SKM-1 (cell line): ENCODE measurements at regions not wholly inside any gene's neighbourhood (a gene's known extent, or its start where the extent isn't known, plus 50 kb on each side); places are given as distances from the start of the nearest gene placed in this dataset.
"Not testable (repeated sequence)": the region's sequence is repeated elsewhere in the genome, so short reads cannot be mapped to it uniquely, and the experiment has no call there.

Experiments
- DNase-seq: peaks from one replicate; lab custom pipeline; 2025; ENCODE audit not compliant: unreplicated experiment; lab: John Stamatoyannopoulos, UW

DNA sequence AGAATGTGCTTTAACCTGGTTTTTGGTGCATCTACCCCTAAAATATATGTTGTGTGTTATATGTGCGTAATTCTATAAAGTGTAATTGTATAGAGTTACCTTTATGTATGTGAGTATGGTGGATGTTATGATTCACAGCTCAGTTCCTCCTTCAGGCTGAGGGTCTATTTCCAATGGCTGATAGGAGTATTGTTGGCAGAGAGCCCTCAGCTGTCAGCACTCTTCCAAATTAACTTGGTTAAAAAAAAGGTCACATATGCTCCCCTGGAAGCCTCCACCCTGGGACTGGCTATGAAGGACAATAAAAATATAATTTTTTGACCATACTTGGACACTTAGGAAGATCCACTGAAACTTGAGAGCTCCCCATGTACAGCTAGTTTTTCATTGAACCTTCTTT, 250.4 kb upstream of the CDH12 start:
- no peak for DNase-seq

DNA sequence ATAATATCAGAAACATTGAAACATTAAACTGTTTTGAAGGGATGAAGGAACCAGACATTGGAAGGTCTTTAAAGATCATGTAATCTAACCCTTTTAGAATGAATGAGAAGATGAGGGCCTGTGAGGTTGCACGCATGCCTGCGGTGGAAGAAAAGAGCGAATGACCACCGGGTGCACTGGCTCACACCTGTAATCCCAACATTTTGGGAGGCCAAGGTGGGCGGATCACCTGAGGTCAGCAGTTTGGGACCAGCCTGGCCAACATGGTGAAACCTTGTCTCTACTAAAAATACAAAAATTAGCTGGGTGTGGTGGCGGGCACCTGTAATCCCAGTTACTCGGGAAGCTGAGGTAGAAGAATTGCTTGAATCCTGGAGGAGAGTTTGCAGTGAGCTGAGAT, 242.3 kb upstream of the CDH12 start:
- DNase-seq, result not testable (repeated sequence)

DNA sequence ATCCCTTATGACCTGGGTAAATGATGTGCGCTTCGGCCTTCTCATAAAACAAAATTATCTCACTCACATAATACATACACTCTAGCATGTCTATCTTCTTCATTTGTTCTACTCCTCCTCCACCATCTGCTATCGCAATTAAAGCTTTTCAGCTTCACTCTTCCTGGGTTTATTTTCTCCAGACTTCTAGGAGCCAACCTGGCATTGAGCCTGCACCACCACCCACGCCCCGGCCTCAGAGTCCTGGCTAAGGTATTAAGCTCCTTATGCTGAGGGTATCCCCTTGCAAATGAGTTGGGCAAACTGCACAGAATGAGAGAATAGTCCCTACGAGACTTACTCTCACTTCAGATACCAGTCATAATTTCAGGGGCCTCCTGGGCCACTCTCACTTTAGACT, 236.1 kb upstream of the CDH12 start:
- no peak for DNase-seq

DNA sequence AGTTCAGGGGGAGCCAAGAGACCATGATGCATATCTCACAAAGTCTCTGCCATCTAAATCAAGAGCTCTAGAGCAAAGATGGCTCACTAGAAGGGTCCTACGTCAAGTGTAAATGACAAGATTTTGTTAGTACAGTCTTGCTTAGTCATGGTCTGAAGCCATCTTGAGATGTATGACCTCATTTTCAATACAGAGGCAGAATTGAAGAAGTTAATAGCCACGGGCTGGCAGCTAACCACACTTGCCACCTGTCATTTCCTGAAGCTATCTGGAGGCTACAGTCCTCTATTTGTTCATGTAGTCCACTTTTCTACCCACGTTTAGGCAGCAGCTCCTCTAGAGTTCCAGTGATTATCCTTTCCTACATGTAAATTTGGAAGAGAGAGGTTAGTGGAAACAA, 231.7 kb upstream of the CDH12 start:
- no peak for DNase-seq

DNA sequence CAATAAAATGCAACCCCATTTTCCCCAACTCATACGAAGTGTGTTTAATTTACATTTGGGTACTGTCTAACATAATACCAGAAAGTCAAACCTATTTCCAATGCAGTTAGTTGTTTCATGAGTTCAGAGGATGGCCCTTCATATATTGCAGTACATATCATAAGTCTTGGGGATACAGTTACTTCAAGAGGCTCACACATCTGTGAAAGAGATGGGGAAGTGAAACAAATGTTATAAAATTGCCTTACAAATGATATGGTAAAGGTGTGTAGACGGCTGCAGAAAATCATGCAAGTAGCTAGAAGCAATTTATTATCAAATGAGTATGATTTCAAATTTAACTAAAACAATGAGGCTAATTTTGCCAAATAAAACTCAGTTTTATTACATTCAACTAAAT, 219.0 kb upstream of the CDH12 start:
- DNase-seq, result no peak

DNA sequence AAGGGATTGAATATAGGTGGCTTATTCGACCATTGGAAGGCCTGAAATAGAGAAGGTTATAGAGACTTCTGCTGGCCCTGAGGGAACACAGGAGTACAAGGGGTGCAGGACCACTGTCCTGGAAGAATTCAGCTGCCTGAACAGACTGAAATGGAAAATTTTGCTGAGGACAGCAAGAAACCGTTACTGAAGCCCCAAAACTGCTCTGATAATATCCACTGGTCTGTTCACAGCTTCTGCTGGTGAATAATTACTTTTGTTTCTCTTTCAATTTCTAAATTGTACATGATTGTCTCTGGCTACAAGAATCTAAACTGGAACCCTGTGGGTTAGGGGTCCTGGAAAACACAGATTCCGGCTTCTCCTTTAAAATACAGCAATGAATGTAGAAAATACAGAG, 218.5 kb upstream of the CDH12 start:
- DNase-seq, result no peak

DNA sequence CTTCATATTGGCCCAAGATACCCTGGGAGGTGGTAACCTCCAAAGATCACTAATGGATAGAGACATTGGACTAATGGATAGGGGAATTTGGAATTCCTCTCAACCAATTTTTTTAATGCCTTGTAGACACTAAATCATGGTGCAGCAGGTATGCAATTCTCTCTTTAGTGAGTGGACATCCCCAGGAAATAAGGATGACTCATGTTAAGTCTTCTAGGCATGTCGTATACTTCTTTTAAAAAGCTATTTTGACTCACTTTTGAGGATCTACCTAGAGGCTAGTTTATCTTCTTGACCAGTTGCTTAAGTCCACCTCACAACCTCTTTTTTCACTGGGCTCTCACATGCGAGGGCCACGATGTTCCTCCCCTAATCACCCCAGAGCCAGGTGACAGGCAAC, 211.6 kb upstream of the CDH12 start:
- DNase-seq, result no peak

DNA sequence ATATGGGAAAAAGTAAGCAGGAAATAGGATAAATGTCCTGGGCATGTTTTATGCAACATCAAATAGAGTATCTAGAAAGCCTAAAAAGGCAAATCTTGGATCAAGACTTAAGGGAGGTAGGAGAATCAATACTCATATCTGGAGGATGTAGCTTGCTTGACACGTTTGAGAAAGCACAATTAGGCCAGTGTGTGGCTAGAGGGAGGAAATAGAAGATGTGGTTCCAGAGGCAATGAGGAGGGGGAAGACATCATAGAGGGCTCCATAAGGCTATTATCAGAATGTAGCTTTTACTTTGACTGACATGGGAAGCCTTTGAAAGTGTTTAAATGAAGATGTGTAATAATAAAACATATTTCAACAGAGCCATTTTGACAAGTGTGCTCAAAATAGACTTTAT, 200.7 kb upstream of the CDH12 start:
- DNase-seq, result no peak

DNA sequence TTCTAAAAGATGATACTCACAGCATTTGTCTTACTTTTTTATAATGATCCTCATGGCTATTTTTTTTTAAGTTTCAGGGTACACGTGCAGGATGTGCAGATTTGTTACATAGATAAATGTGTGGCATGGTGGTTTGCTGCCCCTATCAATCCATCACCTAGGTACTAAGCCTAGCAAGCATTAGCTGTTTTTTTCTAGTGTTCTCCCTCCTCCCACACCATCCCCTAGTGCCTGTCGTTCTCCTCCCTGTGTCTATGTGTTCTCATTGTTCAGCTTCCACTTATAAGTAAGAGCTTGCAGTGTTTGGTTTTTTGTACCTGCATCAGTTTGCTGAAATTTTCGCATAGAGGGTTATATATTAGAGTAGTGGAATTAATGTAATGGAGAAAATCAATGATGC, 189.1 kb upstream of the CDH12 start:
- DNase-seq, result no peak

DNA sequence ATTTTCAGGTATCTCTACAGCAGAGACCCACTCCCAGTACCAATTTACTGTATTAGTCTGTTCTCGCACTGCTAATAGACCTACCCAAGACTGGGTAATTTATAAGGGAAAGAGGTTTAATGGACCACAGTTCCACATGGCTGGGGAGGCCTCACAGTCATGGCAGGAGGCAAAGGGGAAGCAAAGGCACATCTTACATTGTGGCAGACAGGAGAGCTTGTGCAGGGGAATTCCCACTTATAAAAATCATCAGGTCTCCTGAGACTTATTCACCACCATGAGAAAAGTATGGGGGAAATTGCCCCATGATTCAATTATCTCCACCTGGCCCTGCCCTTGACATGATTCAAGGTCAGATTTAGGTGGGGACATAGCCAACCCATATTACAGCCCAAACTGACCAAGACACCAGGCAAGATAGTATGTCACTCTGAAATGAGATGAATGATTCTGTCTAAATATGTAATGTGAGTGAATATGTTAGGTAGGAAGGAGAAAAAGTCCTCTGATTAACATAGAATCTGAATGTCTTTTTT, 182.5 kb upstream of the CDH12 start:
- no peak for DNase-seq

DNA sequence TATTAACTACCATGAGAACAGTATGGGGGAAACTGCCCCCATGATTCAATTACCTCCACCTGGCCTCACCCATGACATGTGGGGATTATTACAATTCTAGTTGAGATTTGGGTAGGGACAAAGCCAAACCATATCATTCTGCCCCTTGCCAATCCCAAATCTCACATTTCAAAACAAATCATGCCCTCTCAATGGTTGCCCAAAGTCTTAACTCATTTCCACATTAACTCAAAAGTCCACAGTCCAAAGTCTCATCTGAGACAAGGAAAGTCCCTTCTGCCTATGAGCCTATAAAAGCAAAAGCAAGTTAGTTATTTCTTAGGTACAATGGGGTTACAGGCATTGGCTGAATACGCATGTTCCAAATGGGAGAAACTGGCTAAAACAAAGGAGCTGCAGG, 180.7 kb upstream of the CDH12 start:
- DNase-seq, result no peak

DNA sequence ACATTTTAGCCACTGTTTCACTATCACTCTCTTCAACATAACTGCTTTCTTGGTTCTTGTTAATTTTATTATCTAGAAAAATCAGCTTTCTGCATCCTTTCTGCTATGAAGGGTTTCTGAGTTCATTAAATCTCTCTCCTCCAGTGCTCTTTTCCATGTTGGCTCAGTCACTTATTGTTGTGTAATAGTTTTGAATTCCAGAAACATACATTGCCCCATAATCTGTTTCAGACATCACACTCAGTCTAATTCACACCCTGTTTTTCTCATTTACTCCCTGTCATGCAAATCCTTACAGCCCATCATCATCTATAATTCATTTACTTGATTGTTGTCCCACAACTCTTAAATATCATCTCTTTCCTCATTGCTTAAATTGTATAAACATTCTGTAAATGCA, 176.1 kb upstream of the CDH12 start:
- no peak for DNase-seq

DNA sequence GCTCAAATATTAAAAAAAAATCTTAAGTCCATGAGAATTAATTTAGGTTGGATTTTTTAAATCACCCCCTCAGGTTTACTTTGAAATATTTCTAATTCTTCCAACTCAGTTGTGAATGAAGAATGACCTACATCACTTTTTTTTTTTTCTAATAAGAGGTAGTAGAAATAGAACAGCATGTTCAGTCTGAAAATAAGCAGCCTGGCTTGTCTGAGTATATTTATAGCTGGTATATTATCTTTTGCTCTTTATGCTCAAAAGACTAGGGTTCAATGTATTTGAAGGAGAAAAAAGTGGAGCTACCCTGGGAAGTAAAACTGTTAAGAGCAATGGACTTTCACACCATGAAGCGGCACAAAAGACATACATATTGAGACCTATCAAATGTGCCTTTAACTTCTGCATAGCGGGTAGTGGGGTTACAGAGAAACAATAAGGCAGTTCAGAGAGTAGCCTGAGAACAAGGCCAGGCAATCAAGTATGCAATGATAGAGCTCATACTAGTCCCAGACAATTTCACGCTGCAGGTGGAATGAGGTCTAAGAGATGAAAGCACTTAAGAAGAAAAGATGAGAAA, 175.4 kb upstream of the CDH12 start:
- no peak for DNase-seq

DNA sequence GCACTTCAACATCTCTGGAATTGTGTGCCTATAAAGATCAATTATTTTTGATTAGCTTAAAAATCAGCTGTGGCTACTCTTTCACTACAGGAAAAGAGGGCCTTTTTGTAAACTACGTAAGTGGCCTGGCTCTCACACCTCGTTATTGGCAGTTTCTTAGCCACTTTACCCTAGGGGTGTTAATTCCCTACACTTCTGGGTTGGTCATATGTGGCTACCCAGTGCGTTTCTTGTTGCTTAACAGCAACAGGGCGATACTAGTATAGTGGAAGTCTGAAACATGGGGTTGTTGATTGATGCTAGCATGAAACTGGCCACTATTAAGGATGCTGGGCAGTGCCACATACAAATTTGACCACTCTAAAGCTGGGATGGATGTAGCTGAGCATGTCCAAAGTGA, 174.7 kb upstream of the CDH12 start:
- no peak for DNase-seq

DNA sequence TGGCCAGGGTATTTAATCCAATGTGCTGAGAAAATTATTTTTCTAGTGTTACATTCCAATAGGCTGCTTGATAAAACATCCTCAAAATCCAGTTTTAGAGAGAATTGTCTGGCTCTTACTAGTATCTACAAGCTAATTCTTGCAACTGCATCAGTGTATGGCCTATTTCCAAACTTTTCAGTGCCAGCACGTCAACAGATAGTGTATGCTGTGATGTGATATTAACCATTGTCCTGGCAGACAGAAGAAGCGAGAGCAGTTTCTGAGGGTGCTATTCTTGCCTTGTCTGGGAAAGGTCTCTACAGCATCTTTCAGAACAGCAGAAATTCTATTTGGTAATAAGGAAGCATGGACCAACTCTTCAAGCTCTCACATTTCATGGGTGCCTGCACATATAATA, 174.2 kb upstream of the CDH12 start:
- no peak for DNase-seq

DNA sequence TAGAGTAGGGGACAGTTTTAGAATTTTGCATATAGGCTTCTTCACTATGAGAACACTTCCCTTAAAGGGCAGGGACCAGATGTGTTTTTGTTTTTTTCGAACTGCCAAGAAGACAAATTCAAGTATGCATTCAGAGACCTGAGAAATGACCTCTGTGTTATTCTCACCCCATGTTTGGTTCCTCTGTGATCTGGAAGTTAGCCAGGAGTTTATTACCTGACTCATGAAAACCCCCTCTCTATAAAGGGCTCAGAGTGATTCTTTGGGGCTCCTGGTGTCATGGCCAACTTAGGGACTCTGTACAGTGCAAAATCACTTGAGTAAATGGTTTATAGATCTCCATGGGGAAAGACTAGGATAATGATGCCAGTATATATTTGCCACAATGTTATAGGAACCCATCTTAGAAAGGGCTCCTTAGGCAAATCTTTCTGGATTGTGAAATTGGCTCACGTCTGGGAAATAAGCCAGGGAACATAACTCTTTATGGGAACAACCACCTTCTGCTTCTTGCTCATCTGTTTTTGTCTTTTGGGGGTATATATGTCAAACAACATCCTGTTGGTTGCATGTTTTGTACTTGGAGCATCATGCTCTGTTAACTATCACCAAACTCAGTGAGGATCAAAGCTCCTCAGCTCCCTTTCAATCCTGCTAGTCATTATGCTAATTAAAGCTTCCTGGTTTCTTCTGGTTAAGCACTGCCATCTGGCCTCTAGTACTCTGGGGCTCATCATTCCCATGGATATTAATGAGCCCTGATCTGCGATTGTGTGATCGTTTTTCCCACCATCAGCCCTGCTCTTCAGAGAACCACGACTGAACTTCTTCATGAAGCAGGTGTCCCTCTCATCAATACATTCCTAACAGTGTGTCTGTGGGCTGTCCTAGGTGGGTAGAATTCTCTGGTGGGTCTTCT, 173.4 kb upstream of the CDH12 start:
- DNase-seq, result no peak

DNA sequence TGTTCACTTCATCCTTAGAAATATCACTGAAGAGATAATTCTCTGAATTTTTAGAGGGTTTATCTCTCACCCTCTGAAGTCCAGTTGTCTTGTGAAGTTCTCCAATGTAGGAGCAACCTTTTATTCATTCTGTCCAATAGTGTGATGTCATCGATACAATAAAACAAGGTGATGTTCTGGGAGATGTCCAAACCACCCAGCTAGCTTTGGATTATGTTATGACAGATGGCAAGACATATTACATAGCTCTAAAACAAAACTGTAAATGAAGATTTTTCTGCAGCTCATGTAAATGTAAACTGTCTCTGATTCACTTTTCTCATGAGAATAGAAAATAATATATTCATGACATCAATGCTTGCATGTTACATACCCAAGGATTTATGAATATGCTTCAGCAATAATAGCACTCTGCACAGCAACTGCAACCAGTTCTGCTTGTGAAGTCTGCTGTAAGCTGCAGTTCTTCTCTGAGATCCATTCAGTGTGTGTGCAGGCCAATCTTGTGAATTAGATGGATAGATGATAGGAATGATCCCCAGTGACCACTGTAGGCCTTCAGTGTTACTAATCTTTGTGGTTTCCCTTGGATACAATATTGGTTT, 172.6 kb upstream of the CDH12 start:
- no peak for DNase-seq

DNA sequence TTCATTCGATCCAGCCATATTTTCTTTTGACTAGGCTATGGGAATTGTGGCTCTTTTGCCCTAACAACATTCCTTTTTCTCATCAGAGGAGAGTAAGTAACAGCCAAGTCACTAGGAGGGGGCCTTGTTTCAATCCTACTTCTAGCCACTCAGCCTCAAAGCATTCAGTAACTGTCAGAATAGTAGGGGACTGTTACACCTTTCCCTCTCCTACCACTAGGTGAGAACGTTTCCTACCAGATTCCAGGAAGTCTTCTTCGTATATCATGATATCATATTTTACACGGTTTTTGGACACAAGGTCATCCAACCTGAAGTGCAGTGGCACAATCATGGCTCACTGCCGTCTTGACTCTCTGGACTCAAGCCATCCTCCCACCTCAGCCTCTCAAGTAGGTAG, 171.3 kb upstream of the CDH12 start:
- DNase-seq, result no peak

DNA sequence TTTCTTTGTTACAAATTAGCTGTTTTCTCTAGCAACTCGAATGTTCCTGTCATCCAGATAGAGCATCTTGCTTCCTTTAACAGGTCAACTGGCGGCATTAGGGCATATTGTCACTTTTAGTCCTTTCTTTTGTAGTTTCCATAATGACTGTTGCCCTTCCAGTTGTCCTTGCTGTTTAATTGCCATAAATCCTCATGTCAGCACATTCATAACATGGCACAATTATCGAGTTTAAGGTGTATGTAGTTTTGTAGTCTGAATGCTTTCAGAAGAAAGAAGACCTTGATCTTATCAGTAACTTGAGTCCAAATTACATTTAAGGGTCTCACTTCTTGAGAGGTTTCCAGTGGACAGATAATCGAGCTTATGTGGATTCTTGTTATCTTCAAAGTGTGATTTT, 161.7 kb upstream of the CDH12 start:
- DNase-seq, result no peak

DNA sequence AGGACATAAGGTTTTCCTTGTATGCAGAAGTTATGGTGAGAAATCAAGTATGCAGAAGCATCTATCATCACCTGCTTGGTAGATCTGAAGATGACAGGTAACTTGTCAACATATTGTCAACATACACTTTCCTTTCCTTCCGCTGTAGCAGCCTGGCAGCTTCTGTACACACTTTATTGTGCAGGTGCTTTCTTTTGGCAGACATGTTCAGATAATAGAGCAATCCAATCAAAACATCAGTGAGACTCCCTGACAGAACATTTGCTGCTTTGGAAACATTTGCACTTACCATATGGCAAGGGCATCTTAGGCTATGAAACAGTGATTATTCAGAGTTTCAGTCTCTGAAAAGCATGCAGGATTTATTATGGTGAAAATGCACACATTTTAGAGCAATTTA, 161.1 kb upstream of the CDH12 start:
- no peak for DNase-seq

DNA sequence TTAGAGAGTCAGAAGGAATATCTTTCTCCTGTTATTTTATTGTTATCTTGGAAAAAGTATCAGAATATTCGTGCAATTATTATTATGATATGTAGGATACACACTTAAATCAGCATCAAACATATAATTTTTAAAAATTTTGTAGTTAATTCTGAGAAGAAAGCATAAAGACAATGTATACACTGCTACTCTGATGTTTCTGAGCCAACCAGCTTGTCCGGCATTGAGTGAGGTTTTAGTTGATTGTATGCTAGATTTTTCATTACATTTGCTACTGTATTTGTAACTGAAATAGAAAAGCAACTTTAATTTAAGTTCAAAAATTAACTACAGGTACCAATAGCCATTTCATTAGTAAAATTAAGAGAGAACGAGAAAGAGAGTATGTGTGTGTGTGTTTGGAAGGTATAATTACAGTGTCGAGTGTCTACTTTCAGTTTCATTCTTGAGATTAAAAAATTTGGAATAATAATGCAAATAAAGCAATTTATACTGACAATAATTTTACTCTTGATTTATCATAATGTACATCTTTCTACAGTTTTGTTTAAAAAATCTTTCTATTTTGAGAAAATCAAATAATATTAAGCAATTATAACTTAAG, 160.4 kb upstream of the CDH12 start:
- DNase-seq, result no peak

DNA sequence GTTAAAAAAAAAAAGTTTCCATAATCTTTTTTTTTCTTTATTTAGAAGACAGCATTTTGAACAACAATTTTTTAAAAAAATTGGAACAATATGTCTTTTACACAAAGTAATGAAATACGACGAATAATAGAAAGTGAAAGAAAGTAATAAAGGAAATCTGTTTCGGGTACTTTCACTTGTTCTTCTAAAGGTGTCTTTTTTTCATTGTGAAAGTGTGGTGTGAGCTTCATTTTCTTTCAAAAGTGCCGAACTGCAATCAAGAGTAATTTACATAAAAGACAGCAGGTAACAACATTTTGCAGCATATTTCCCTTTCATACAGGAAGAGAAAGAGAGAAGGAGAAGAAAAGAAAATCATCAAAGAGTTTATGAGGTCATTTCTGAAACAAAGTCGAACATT, 159.7 kb upstream of the CDH12 start:
- DNase-seq, result no peak
